Putamen (tissue), 1 donor: ENCODE measurements at regions not wholly inside any gene's neighbourhood (a gene's known extent, or its start where the extent isn't known, plus 50 kb on each side); places are given as distances from the start of the nearest gene placed in this dataset.

Source experiments
- DNase-seq: peaks from one replicate; pipeline ENCODE4 v3.0.0-alpha.2; 2016; ENCODE audit warnings: low spot score

DNA sequence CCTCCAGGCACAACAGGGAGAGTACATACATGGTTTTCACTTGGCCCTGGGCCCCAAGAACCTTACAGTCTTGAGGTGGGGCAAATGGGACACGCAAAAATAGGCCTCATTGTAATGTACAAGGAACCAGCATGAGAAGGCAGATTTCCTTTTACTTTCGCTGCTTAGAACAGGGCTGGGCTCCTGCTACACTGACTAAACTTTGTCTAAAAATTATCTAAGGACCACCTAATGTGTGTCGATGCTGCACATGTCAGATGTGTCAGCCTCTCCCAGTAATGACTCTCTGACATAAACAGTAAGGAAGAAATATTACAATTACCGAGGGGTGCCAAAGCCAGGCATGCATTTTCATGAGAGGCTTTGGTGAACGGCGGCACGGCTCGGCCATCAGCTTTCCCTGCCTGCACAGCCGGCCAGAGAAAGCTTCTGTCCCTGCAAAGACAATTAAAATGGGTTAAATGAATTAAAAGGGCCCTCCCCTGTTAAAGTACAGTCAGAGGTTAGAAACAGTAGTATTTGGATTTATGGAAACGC is 224.2 kb upstream of the IRX3 start:
- DNase-seq: no peak

DNA sequence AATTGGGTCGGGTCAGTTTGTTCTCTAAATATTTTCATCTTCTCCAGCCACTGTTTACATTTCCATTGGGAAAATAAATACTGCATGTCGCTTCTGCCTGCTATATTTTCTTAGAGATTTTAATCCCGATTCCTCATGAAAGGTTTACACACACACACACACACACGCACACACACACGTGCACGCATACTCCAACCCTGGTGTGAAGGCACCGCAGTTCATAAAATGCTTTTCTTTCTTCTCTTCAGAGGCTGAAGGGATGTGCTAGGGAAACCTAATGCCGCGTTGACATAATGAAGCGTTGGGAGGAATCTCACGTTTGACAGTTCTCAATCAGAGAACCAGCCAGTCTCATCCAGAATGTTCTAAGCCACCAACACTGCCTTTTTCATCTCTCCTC is 222.9 kb upstream of the IRX3 start:
- no peak for DNase-seq

GRCh38 chr16:54508351-54508750 is 221.8 kb upstream of the IRX3 start:
- no peak for DNase-seq

DNA sequence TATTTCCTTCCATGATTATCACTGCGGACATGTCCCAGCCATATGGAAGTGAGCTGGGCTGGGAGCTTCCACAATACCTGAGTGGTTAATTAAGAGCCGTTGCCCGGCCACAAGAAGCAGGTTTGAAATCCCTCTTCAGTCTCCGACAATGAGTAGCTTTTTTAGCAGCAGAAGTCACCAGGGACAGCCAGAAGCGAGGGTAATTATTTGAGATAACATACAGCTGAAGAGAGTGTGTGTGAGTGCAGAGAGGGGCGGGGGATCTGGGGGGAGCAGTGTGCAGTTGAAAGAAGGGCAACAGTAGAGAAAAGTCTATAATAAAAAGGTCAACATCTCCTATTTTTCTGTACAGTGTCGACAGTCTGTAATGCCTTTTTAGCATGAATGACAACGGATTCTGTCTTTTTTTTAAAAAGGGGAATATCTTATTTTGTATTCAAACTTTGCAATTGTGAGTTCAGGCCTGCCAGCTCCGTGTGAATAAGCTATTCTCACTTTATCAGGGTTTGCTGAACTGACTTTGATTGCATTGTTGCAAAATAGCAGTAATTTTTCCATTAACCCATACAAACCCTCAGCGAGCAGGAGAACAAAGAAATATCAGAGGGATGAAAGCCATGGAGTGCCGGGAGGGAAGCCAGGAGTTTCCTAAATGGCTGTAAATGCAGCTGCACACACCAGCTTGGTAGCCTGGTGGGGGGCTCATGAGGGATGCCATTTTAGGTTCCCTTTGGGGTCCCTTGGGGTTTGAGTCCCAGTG is 220.3 kb upstream of the IRX3 start:
- DNase-seq: no peak

- DNase-seq: no peak
Observed at GRCh38 chr16:54506214-54506580, 219.6 kb upstream of the IRX3 start.

- DNase-seq: no peak
Observed at GRCh38 chr16:54505549-54506213, 219.1 kb upstream of the IRX3 start.

- no peak for DNase-seq
Observed at GRCh38 chr16:54504372-54504771, 217.8 kb upstream of the IRX3 start.

- no peak for DNase-seq
Observed at GRCh38 chr16:54503856-54504219, 217.3 kb upstream of the IRX3 start.

GRCh38 chr16:54503011-54503855 is 216.6 kb upstream of the IRX3 start:
- DNase-seq: no peak

GRCh38 chr16:54501797-54502196 is 215.2 kb upstream of the IRX3 start:
- no peak for DNase-seq

DNA sequence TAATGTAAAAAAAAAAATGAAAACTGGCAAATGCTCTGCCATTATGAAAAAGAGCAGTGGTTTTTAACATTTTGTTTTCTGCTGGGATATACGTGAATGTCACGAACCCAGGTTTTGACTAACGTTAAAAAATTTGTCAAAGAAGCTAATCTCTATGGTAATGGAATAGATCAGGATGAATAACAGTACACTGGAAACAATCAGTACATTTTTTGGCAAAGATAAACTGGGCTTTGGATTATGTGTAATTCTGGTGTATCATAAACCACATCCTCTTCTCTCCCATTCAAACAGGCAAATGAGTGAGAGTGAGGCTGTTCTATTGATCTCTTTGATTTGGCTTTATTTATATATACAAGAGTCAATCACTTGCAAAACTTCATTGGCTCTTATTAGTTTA is 207.0 kb upstream of the IRX3 start:
- DNase-seq: no peak

DNA sequence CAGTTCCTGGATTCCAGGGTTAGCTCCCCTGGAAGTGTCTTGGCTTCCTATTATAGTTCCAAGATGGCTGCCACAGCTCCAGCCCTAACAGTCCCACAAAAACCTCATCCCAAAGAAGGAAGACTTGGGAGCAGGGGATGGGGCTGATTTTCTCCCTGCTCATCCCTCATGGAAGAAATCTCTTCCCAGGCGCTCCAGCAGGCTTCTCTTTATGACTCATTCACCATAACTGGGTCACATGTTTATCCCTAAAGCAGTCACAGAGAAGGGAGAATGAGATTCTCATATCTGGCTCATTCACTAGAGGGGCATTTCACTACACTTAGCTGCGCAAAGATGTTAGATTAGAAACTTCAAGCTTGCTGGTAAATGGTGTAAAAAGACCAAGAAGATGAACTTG is 206.5 kb upstream of the IRX3 start:
- DNase-seq: no peak

DNA sequence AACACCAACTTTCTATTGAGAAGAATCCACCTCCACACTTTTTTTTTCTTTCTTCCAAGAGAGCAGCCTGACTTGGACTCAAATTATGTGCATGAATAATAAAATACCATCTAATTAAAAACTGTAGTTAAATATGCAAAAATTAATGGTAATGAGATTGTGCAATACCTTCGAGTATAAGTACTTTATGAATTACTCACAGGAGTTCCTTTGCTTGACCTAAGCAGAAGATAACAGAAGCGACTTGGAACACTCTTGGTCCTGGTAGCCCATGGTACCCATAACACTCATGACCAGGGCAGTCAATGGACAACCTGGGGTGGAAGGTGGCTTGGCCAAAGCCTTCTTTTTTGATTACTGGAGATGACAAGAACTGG is 203.5 kb upstream of the IRX3 start:
- DNase-seq: no peak

- DNase-seq: no peak
Observed at GRCh38 chr16:54489225-54490111, 202.9 kb upstream of the IRX3 start.

GRCh38 chr16:54488729-54489128 is 202.1 kb upstream of the IRX3 start:
- DNase-seq: no peak

DNA sequence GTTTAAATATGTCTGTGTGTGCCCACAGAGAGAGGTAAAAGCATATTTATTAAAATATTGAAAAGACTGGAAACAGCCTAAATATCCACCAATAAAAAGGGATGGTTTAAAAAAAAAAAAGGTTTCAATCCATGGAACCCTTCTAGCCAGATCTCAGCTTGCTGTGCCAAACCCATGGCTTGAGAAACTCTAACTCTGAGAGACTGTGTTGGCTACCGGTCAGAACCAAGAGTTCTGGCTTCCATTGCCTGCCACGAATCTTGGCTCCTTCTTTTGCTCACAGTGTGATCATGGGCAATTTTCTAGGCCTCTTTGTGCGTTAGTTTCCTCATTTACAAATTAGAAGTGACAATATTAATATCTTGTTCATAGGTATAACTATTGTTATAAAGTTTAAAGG is 201.3 kb upstream of the IRX3 start:
- no peak for DNase-seq

DNA sequence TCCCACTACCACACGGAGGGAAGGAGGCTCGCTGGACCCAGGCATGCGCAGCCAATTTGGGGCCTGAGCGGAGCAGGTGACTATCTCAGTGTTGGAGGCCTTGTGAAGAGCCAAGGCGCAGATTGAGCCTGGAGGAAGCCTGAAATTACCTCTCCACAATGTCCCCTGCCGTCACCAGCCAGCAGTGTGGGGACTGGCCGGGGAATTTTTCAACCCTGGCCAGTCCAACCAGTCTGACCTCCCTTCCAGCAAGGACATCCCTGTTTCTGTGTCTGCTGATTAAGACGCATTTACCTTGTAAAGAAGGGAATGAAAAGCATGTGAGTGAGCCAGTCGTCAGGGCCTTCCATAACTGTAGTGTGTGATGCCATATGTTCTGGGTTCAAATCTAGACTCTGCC is 198.1 kb upstream of the IRX3 start:
- no peak for DNase-seq

- no peak for DNase-seq
Observed at GRCh38 chr16:54482892-54483574, 196.4 kb upstream of the IRX3 start.

GRCh38 chr16:54480429-54480828 is 193.8 kb upstream of the IRX3 start:
- DNase-seq: no peak

- no peak for DNase-seq
Observed at GRCh38 chr16:54479546-54479945, 193.0 kb upstream of the IRX3 start.

- DNase-seq: no peak
Observed at GRCh38 chr16:54477714-54478113, 191.1 kb upstream of the IRX3 start.
